ENCODE measurements at regions not wholly inside any gene's neighbourhood (a gene's known extent, or its start where the extent isn't known, plus 50 kb on each side); places are given as distances from the start of the nearest gene placed in this dataset.

DNA sequence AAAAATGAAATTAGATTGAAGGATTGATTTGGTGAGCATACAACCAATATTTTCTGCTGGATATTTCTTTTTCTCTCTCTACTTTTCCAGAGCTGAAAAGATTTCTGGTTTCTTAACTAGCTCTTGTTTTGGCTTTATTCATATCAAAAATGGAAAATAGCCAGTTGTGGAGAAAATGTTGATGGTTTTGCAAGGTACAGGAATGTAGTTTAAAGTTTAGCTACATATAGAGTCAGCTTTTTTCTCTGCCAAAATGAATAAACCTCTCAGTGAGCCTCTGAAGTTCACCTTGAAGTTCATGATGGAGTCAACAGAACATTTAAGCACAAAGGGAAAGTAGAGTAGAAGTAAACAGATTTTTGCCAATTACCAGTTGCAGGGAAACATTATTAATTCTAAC is 720.5 kb upstream of the ALCAM start:
- TF ChIP-seq, protein P1, sequence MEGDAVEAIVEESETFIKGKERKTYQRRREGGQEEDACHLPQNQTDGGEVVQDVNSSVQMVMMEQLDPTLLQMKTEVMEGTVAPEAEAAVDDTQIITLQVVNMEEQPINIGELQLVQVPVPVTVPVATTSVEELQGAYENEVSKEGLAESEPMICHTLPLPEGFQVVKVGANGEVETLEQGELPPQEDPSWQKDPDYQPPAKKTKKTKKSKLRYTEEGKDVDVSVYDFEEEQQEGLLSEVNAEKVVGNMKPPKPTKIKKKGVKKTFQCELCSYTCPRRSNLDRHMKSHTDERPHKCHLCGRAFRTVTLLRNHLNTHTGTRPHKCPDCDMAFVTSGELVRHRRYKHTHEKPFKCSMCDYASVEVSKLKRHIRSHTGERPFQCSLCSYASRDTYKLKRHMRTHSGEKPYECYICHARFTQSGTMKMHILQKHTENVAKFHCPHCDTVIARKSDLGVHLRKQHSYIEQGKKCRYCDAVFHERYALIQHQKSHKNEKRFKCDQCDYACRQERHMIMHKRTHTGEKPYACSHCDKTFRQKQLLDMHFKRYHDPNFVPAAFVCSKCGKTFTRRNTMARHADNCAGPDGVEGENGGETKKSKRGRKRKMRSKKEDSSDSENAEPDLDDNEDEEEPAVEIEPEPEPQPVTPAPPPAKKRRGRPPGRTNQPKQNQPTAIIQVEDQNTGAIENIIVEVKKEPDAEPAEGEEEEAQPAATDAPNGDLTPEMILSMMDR (IDR thresholded peaks at IDR 0.05): no peak
- no peak for TF ChIP-seq ZFX (IDR thresholded peaks at IDR 0.05; ENCODE audit: borderline replicate concordance)

All from 22Rv1 (cell line).